Tibial nerve (tissue), 3 donors: ENCODE measurements at regions not wholly inside any gene's neighbourhood (a gene's known extent, or its start where the extent isn't known, plus 50 kb on each side); places are given as distances from the start of the nearest gene placed in this dataset.

Experiments used
- CTCF ChIP-seq, 5 experiments: fragments of 200-600 bp in 3 of 5; fragments of 450-650 bp in 2 of 5; sonication (generic) in 3 of 5; IDR thresholded peaks; one replicate each; pipeline ENCODE4 v1.5.1; 2016 to 2019; ENCODE audit warnings: antibody characterized with exemption in 5 of 5, mild to moderate bottlenecking in 3 of 5, moderate library complexity in 2 of 5
- POLR2A ChIP-seq, 2 donors: fragments of 450-650 bp; IDR thresholded peaks; one replicate each; pipeline ENCODE4 v1.6.1; 2017; ENCODE audit warnings: antibody characterized with exemption in 2 of 2, mild to moderate bottlenecking in 2 of 2, moderate library complexity in 2 of 2

GRCh38 chr5:77842243-77842642, 66.1 kb upstream of the TBCA start:
- no peak for TF ChIP-seq CTCF (IDR thresholded peaks at IDR 0.05)
- TF ChIP-seq POLR2A (IDR thresholded peaks at IDR 0.05), result no peak
